Esophagus squamous epithelium (tissue), 5 donors: ENCODE measurements at regions not wholly inside any gene's neighbourhood (a gene's known extent, or its start where the extent isn't known, plus 50 kb on each side); places are given as distances from the start of the nearest gene placed in this dataset.

Source experiments
- DNase-seq: peaks from one replicate; lab custom pipeline; 2025; lab: John Stamatoyannopoulos, UW
- H3K27ac ChIP-seq, 4 donors: fragments of 200-600 bp; sonication (generic); one replicate each; pipeline ENCODE4 v1.5.1; 2016 to 2019; ENCODE audit warnings: mild to moderate bottlenecking in 1 of 4
- H3K27me3 ChIP-seq, 4 donors: fragments of 200-600 bp; sonication (generic); 1 replicate in 3 of 4; 2 replicates in 1 of 4; pipeline versions ENCODE4 v1.5.1 to v1.6.0; 2017 to 2021; ENCODE audit warnings: antibody characterized with exemption in 1 of 4
- H3K36me3 ChIP-seq, 3 donors: fragments of 200-600 bp; sonication (generic); one replicate each; pipeline ENCODE4 v1.5.1; 2016 to 2019
- H3K4me1 ChIP-seq, 3 donors: fragments of 200-600 bp; sonication (generic); one replicate each; pipeline ENCODE4 v1.5.1; 2017 to 2019
- H3K4me3 ChIP-seq, 4 donors: fragments of 200-600 bp; sonication (generic); 1 replicate in 3 of 4; 2 replicates in 1 of 4; pipeline ENCODE4 v1.5.1; 2016 to 2019; ENCODE audit warnings: mild to moderate bottlenecking in 2 of 4, moderate library complexity in 1 of 4
- H3K9me3 ChIP-seq, 3 donors: fragments of 200-600 bp; sonication (generic); one replicate each; pipeline ENCODE4 v1.5.1; 2016 to 2019
- POLR2A ChIP-seq, 4 donors: fragments of 450-650 bp; IDR thresholded peaks; one replicate each; pipeline ENCODE4 v1.6.1; 2017; ENCODE audit warnings: antibody characterized with exemption in 4 of 4, mild to moderate bottlenecking in 4 of 4, moderate library complexity in 3 of 4
- WGBS, 2 donors: methylation state at CpG; one replicate each; pipeline ENCODE4 v1.1.5; 2018; 5-methylcytosine and 5-hydroxymethylcytosine counted together
- intact Hi-C: fragments of 100-400 bp; cut with DNase I; formaldehyde crosslinking; loops from one replicate; pipeline ENCODE4 v1.15.0; 2022
- TF ChIP-seq, protein P1 (sequence below), 6 experiments: fragments of 450-650 bp in 4 of 6; fragments of 200-600 bp in 2 of 6; sonication (generic) in 2 of 6; IDR thresholded peaks; one replicate each; pipeline ENCODE4 v1.5.1; 2016 to 2019; ENCODE audit warnings: antibody characterized with exemption in 6 of 6, mild to moderate bottlenecking in 4 of 6, moderate library complexity in 4 of 6
- donor health status: DM: yes; HTN: yes; CAD: no.

DNA sequence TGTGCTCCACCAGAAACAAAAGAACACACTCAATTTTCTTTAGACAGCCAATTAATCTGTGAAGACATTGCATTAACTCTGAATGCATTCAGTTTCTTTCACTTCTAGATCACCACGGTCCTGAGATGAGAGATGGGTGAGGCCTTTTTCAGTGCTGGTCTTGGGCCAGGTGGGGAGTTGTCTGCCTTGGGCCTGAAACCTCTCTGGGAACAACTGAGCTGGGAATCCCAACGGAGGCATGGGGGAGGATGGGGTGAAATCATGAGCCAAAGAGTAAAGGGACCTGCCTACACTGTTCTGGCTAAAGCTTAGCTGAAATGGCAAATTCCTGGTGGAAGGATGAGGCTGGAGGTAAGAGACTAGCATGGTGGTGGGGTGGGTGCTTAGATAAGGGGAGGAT is 353.5 kb upstream of the B3GAT1 start:
- DNase-seq, result no peak
- intact Hi-C loops, result no loop called here
- Histone ChIP-seq H3K27me3 (peaks cover 0 to 6% (median 0%) of the 10 kb centered on the region in 4 donors), H3K4me3 (no peak overlapping the region), H3K9me3 (peaks cover 0 to 8% (median 0%) of the 10 kb centered on the region in 3 donors), H3K27ac (no peak overlapping the region), H3K4me1 (no peaks in the 10 kb centered on the region), H3K36me3 (no peaks in the 10 kb centered on the region)
- 50% methylated on average over 2 of the region's 2 CpGs; no CpG with 5 or more reads in 1 of the 2 donors for WGBS, 2 donors
- no peak for TF ChIP-seq POLR2A (IDR thresholded peaks at IDR 0.05)
- TF ChIP-seq, protein P1, sequence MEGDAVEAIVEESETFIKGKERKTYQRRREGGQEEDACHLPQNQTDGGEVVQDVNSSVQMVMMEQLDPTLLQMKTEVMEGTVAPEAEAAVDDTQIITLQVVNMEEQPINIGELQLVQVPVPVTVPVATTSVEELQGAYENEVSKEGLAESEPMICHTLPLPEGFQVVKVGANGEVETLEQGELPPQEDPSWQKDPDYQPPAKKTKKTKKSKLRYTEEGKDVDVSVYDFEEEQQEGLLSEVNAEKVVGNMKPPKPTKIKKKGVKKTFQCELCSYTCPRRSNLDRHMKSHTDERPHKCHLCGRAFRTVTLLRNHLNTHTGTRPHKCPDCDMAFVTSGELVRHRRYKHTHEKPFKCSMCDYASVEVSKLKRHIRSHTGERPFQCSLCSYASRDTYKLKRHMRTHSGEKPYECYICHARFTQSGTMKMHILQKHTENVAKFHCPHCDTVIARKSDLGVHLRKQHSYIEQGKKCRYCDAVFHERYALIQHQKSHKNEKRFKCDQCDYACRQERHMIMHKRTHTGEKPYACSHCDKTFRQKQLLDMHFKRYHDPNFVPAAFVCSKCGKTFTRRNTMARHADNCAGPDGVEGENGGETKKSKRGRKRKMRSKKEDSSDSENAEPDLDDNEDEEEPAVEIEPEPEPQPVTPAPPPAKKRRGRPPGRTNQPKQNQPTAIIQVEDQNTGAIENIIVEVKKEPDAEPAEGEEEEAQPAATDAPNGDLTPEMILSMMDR (IDR thresholded peaks at IDR 0.05), result no peak

DNA sequence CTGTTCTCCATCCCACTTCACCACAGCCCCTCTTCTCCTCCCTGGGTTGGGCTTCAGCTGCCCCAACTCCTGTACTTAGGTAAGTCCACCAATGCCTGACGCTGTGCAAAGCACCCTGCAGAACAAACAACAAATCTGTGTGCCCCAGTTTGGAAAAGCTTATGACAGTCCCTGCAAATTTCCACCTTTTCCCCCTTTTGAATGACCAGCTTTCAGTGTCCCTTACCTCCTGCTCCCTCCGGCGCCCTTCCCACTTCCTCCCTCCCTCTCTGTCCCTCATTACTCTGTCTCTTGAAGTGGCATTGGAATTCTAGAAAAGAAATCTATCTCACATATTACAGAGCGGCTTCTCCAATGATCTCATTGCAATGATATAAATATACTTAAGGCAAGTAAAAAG is 352.9 kb upstream of the B3GAT1 start:
- Histone ChIP-seq H3K27ac (no peak overlapping the region), H3K9me3 (peaks cover 0 to 8% (median 0%) of the 10 kb centered on the region in 3 donors), H3K4me3 (no peak overlapping the region), H3K27me3 (peaks cover 0 to 6% (median 0%) of the 10 kb centered on the region in 4 donors), H3K4me1 (no peaks in the 10 kb centered on the region), H3K36me3 (no peaks in the 10 kb centered on the region)
- WGBS, 2 donors, result 61 to 73% methylated on average over 4 of the region's 4 CpGs
- intact Hi-C loops, result no loop called here
- TF ChIP-seq POLR2A (IDR thresholded peaks at IDR 0.05), result no peak
- TF ChIP-seq, protein P1 (IDR thresholded peaks at IDR 0.05), result no peak
- DNase-seq, result no peak

DNA sequence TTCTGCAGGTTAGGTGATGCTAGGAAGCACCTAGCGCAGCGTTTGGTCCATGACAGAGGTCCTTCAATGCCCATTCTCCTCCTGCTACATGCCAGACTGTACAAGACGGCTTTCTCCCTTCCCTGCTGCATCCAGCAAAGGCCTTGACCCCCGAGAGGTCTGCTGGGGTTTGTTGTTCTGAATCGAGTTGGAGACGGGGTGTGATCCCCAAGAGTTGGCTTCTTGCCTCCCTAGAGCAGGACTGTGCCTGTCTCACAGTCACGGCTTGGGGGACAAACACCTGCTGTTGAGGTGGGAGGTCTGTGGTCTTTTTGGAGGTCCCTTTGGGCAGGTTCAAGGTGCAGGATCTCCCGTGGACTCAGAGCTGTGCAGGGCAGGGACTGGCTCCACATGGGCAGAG is 352.3 kb upstream of the B3GAT1 start:
- Histone ChIP-seq H3K4me1 (no peaks in the 10 kb centered on the region), H3K4me3 (no peak overlapping the region), H3K27me3 (peaks cover 0 to 6% (median 0%) of the 10 kb centered on the region in 4 donors), H3K27ac (no peak overlapping the region), H3K36me3 (no peaks in the 10 kb centered on the region), H3K9me3 (peaks cover 0 to 8% (median 0%) of the 10 kb centered on the region in 3 donors)
- no peak for DNase-seq
- TF ChIP-seq, protein P1 (IDR thresholded peaks at IDR 0.05), result no peak
- no peak for TF ChIP-seq POLR2A (IDR thresholded peaks at IDR 0.05)
- intact Hi-C loops, result no loop called here
- 50 to 92% methylated on average over 1 to 2 of the region's 8 CpGs for whole genome bisulfite sequencing, 2 donors

DNA sequence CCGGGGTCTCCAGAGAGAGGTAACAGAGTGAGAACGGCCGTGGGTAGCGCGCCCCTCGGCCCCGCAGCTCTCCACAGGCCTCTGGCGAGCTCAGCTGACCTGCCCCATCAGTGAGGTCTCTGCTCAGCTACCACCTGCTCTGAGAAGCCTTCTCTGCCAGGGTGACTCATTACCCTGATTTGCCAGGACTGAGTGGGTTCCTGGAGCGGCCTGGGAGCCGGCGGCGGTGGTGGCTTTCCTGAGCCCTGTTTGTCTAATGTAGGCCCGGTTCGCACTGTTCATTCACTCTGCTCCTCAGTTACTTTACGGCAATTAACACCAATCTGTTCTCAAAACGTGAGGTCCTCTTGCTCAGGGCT is 351.0 kb upstream of the B3GAT1 start:
- TF ChIP-seq, protein P1 (IDR thresholded peaks at IDR 0.05), result no peak
- TF ChIP-seq POLR2A (IDR thresholded peaks at IDR 0.05), result no peak
- WGBS, 2 donors, result 76 to 86% methylated on average over 8 of the region's 16 CpGs
- Histone ChIP-seq H3K27me3 (peaks cover 0 to 6% (median 0%) of the 10 kb centered on the region in 4 donors), H3K4me1 (no peaks in the 10 kb centered on the region), H3K4me3 (peak overlapping the region in 1 of 4 donors; percentile 22), H3K9me3 (peaks cover 0 to 7% (median 0%) of the 10 kb centered on the region in 3 donors), H3K36me3 (no peaks in the 10 kb centered on the region), H3K27ac (no peak overlapping the region)
- no peak for DNase-seq
- intact Hi-C loops, result no loop called here

DNA sequence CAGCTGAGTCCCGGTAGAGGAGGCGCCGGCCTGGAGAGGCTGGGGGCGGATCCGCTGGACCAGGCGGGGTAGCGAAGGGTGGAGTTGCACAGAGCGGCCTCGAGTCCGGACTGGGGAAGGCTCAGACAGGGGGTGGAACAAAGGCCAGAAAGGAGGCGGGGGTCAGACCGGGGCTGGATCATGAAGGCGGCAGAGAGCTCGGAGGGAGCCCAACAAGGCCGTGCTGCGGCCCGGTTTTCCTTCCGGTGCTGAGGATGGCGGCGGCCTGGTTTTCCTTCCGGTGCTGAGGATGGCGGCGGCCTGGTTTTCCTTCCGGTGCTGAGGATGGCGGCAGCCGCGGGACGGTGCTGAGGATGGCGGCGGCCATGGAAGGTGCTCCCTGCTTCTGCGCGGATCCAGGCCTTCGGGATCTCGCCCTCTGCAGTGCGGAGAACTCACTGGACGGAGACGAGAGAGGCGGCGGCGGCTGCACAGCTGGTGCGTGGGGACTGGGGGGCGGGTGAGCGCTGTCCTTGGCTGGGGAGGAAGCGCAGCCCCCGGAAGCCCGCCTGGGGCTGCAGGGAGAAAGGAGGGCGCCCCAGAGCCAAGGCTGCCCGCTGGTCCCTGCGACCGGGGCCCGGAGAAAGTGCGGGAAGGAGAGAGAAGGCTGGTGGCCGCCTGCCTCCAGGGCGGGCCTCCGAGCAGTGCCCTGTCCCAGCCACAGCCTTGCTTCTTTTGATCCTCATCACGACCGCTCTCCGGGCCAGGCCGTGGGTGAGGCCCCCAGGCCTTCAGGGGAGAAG is 350.4 kb upstream of the B3GAT1 start:
- 75 to 91% methylated on average over 18 to 20 of the region's 59 CpGs for WGBS, 2 donors
- peaks cover 0 to 1% (median 0%) of the 10 kb centered on the region in 3 donors for H3K9me3 ChIP-seq
- no peaks in the 10 kb centered on the region for H3K36me3 ChIP-seq
- no peak overlapping the region for H3K27ac ChIP-seq
- peaks cover 0 to 6% (median 0%) of the 10 kb centered on the region in 4 donors for H3K27me3 ChIP-seq
- intact Hi-C loops, result no loop called here
- H3K4me3 ChIP-seq, result peak overlapping the region in 1 of 4 donors; percentile 22
- no peaks in the 10 kb centered on the region for H3K4me1 ChIP-seq
- TF ChIP-seq POLR2A (IDR thresholded peaks at IDR 0.05), result no peak
- TF ChIP-seq, protein P1 (IDR thresholded peaks at IDR 0.05), result no peak
- DNase-seq, result no peak
